H9 (cell line): ENCODE measurements at regions not wholly inside any gene's neighbourhood (a gene's known extent, or its start where the extent isn't known, plus 50 kb on each side); places are given as distances from the start of the nearest gene placed in this dataset.

Experiments
- DNase-seq: peaks from one replicate; pipeline ENCODE4 v3.0.0-alpha.2; 2017
- H2AFZ ChIP-seq: one replicate; pipeline ENCODE4 v1.6.1; 2013; ENCODE audit warnings: mild to moderate bottlenecking, low read length, control low read depth, moderate library complexity
- H2AK5ac ChIP-seq: 2 replicates; pipeline ENCODE4 v1.6.1; 2013; ENCODE audit warnings: low read length, control low read depth, mixed read lengths; ENCODE audit not compliant: insufficient read length
- H2BK120ac ChIP-seq: one replicate; pipeline ENCODE4 v1.6.1; 2013; ENCODE audit warnings: low read depth, mild to moderate bottlenecking, low read length, control low read depth, inconsistent platforms; ENCODE audit not compliant: poor library complexity, severe bottlenecking
- H2BK12ac ChIP-seq: 2 replicates; pipeline ENCODE4 v1.6.1; 2013; ENCODE audit warnings: low read length, control low read depth, mixed read lengths, low read depth; ENCODE audit not compliant: insufficient read length
- H2BK15ac ChIP-seq: 2 replicates; pipeline ENCODE4 v1.6.1; 2013; ENCODE audit warnings: low read depth, low read length, control low read depth
- H2BK20ac ChIP-seq: one replicate; pipeline ENCODE4 v1.6.1; 2013; ENCODE audit warnings: low read depth, mild to moderate bottlenecking, low read length, control low read depth, inconsistent platforms; ENCODE audit not compliant: poor library complexity, severe bottlenecking
- H2BK5ac ChIP-seq: 2 replicates; pipeline ENCODE4 v1.6.1; 2013; ENCODE audit warnings: low read length, control low read depth, mixed read lengths; ENCODE audit not compliant: insufficient read length
- H3K14ac ChIP-seq: 2 replicates; pipeline ENCODE4 v1.6.1; 2013; ENCODE audit warnings: low read length, control low read depth; ENCODE audit not compliant: insufficient read depth
- H3K18ac ChIP-seq: 2 replicates; pipeline ENCODE4 v1.6.1; 2013; ENCODE audit warnings: low read depth, mild to moderate bottlenecking, mixed read lengths, low read length, control low read depth; ENCODE audit not compliant: insufficient read length
- H3K23ac ChIP-seq: 2 replicates; pipeline ENCODE4 v1.6.1; 2013; ENCODE audit warnings: low read length, control low read depth, mixed read lengths, low read depth; ENCODE audit not compliant: insufficient read length
- H3K23me2 ChIP-seq: 2 replicates; pipeline ENCODE4 v1.6.1; 2013; ENCODE audit warnings: low read depth, mild to moderate bottlenecking, mixed read lengths, low read length, control low read depth; ENCODE audit not compliant: insufficient read length, poor library complexity, severe bottlenecking
- H3K27ac ChIP-seq: 2 replicates; pipeline ENCODE4 v1.5.1; 2013; ENCODE audit warnings: low read length, control low read depth, mixed read lengths, low read depth; ENCODE audit not compliant: insufficient read length
- H3K27me3 ChIP-seq: 2 replicates; pipeline ENCODE4 v1.6.1; 2013; ENCODE audit warnings: low read length, control low read depth, inconsistent platforms; ENCODE audit not compliant: insufficient read depth
- H3K4ac ChIP-seq: 2 replicates; pipeline ENCODE4 v1.6.1; 2013; ENCODE audit warnings: low read depth, mild to moderate bottlenecking, control low read depth, inconsistent platforms, low read length, moderate library complexity
- H3K4me1 ChIP-seq: 2 replicates; pipeline ENCODE4 v1.6.1; 2013; ENCODE audit warnings: low read length, control low read depth, inconsistent platforms; ENCODE audit not compliant: insufficient read depth
- H3K4me2 ChIP-seq: 2 replicates; pipeline ENCODE4 v1.6.1; 2013; ENCODE audit warnings: low read length, control low read depth, mixed read lengths; ENCODE audit not compliant: insufficient read length, insufficient read depth
- H3K56ac ChIP-seq: 2 replicates; pipeline ENCODE4 v1.6.1; 2013; ENCODE audit warnings: low read depth, mild to moderate bottlenecking, mixed read lengths, low read length, control low read depth; ENCODE audit not compliant: insufficient read length
- H3K79me1 ChIP-seq: 2 replicates; pipeline ENCODE4 v1.6.1; 2013; ENCODE audit warnings: low read depth, mild to moderate bottlenecking, moderate library complexity, low read length, control low read depth, inconsistent platforms; ENCODE audit not compliant: insufficient read depth, poor library complexity, severe bottlenecking
- H3K79me2 ChIP-seq: 2 replicates; pipeline ENCODE4 v1.6.1; 2013; ENCODE audit warnings: low read length, control low read depth, inconsistent platforms; ENCODE audit not compliant: insufficient read depth
- H3K9ac ChIP-seq: 2 replicates; pipeline ENCODE4 v1.6.1; 2013; ENCODE audit warnings: low read length, control low read depth, mixed read lengths; ENCODE audit not compliant: insufficient read length; ENCODE audit errors: extremely low read depth
- H3K9me3 ChIP-seq: one replicate; pipeline ENCODE4 v1.6.1; 2013; ENCODE audit warnings: low read depth, low read length, inconsistent platforms; ENCODE audit not compliant: control insufficient read depth
- H3T11ph ChIP-seq: one replicate; pipeline ENCODE4 v1.6.1; 2013; ENCODE audit warnings: mild to moderate bottlenecking, low read length, control low read depth, inconsistent platforms
- H4K20me1 ChIP-seq: one replicate; pipeline ENCODE4 v1.6.1; 2013; ENCODE audit not compliant: control insufficient read depth, insufficient read length, insufficient read depth
- H4K5ac ChIP-seq: 2 replicates; pipeline ENCODE4 v1.6.1; 2013; ENCODE audit warnings: low read depth, mild to moderate bottlenecking, mixed read lengths, low read length, control low read depth; ENCODE audit not compliant: insufficient read length
- H4K8ac ChIP-seq: replicated peaks from 2 replicates; pipeline ENCODE4 v1.6.1; 2013; ENCODE audit warnings: low read length, control low read depth, mixed read lengths, low read depth; ENCODE audit not compliant: insufficient read length
- H4K91ac ChIP-seq: 2 replicates; pipeline ENCODE4 v1.6.1; 2013; ENCODE audit warnings: low read depth, mild to moderate bottlenecking, moderate library complexity, mixed read lengths, low read length, control low read depth; ENCODE audit not compliant: insufficient read length
- H3K27ac Mint-ChIP-seq, 3 experiments: 2 replicates in 2 of 3; 3 replicates in 1 of 3; pipeline ENCODE4 v1.8.0; 2020 to 2021; ENCODE audit warnings: mixed read lengths in 3 of 3, mild to moderate bottlenecking in 1 of 3, moderate library complexity in 1 of 3
- H3K27me3 Mint-ChIP-seq: 2 replicates; pipeline ENCODE4 v1.8.0; 2021; ENCODE audit warnings: low read depth, mild to moderate bottlenecking, moderate library complexity, mixed read lengths
- H3K36me3 Mint-ChIP-seq, 3 experiments: 2 replicates in 2 of 3; 3 replicates in 1 of 3; pipeline ENCODE4 v1.8.0; 2020 to 2021; ENCODE audit warnings: low read depth in 3 of 3, mixed read lengths in 3 of 3; ENCODE audit not compliant: insufficient read depth in 1 of 3
- H3K4me1 Mint-ChIP-seq, 2 experiments: 2 replicates each; pipeline ENCODE4 v1.8.0; 2020; ENCODE audit warnings: mixed read lengths in 2 of 2
- H3K4me3 Mint-ChIP-seq, 2 experiments: 2 replicates in 1 of 2; 3 replicates in 1 of 2; pipeline ENCODE4 v1.8.0; 2020 to 2021; ENCODE audit warnings: mild to moderate bottlenecking in 2 of 2, mixed read lengths in 2 of 2, moderate library complexity in 1 of 2
- H3K9me3 Mint-ChIP-seq, 2 experiments: 2 replicates in 1 of 2; 3 replicates in 1 of 2; pipeline ENCODE4 v1.8.0; 2020; ENCODE audit warnings: mild to moderate bottlenecking in 2 of 2, mixed read lengths in 2 of 2, moderate library complexity in 1 of 2
- CTCF ChIP-seq: fragments of 200-600 bp; sonication (generic); conservative IDR thresholded peaks from 3 replicates; pipeline ENCODE4 v1.8.0; 2021; ENCODE audit warnings: antibody characterized with exemption, mild to moderate bottlenecking
- WGBS: extraction: QIAGEN DNeasy Blood & Tissue Kit; methylation state at CpG from one replicate; pipeline ENCODE4 v1.1.7; 2013; ENCODE audit warnings: missing lambda C conversion rate, low lambda C conversion rate, mixed read lengths; ENCODE audit not compliant: insufficient read length; ENCODE audit errors: extremely low coverage; 5-methylcytosine and 5-hydroxymethylcytosine counted together

DNA sequence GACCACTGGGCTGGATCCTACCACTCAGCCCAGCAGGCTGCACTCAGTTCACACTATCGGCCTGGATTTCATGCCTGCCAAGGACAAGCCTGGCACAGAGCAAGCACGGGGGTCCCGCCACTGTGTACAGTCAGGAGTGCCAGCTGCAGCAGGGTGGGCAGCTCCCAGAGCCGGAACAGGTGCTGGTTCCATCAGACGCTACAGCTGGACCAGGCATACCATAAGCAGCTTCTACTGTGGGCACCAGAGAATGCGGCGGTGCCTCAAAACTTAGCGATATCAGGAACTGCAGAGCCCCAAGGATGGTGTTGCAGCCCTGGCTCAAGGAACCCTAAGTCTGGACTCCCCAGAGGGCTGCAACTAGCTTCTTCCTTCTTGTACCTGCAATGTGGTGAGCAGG is 124.8 kb downstream of the BCHE start:
- Histone ChIP-seq H3K4me2 (no peak overlapping the region), H3K9ac (no peak overlapping the region), H4K20me1 (no peaks in the 10 kb centered on the region), H3K4me1 (no peaks in the 10 kb centered on the region), H3K9me3 (no peaks in the 10 kb centered on the region), H3K23ac (no peak overlapping the region), H2BK15ac (no peak overlapping the region), H3K18ac (no peak overlapping the region), H2AK5ac (no peak overlapping the region), H3K23me2 (no peaks in the 10 kb centered on the region), H3K14ac (no peak overlapping the region), H4K5ac (no peak overlapping the region), H2BK20ac (no peak overlapping the region), H2AFZ (no peak overlapping the region), H2BK12ac (no peak overlapping the region), H4K8ac (no peak overlapping the region), H2BK5ac (no peak overlapping the region), H3K27me3 (no peaks in the 10 kb centered on the region), H3K79me1 (no peaks in the 10 kb centered on the region), H3T11ph (no peak overlapping the region), H3K27ac (no peak overlapping the region), H2BK120ac (no peak overlapping the region), H3K79me2 (no peaks in the 10 kb centered on the region), H3K56ac (no peak overlapping the region), H3K4ac (no peak overlapping the region), H4K91ac (no peak overlapping the region)
- Mint-ChIP-seq H3K27me3 (no peaks in the 10 kb centered on the region), H3K4me1 (no peaks in the 10 kb centered on the region), H3K36me3 (no peaks in the 10 kb centered on the region), H3K4me3 (no peak overlapping the region), H3K9me3 (no peaks in the 10 kb centered on the region), H3K27ac (no peak overlapping the region)
- DNase-seq: no peak
- no CpG with 5 or more reads among the region's 8 CpGs for WGBS
- TF ChIP-seq CTCF: no peak
